ENCODE measurements at regions not wholly inside any gene's neighbourhood (a gene's known extent, or its start where the extent isn't known, plus 50 kb on each side); places are given as distances from the start of the nearest gene placed in this dataset.

DNA sequence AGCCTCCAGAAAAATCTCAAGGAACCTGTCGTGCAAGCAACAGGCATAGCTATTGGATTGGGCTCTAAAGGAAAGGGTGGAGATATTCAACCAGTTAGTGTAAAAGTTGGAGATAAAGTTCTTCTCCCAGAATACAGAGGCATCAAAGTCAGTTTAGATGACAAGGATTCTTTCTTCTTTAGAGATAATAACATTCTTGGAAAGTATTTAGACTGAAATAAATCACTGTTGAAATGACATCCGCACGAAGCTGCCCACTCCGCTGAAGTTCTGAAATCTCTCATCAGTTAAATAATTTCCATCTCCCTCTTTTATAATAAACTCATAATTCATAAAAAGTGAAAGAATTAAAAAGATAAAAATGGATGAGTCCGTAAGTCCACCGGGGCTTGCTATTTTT, 1354.9 kb upstream of the TMEM132C start (continued):
- TF ChIP-seq, protein P1, sequence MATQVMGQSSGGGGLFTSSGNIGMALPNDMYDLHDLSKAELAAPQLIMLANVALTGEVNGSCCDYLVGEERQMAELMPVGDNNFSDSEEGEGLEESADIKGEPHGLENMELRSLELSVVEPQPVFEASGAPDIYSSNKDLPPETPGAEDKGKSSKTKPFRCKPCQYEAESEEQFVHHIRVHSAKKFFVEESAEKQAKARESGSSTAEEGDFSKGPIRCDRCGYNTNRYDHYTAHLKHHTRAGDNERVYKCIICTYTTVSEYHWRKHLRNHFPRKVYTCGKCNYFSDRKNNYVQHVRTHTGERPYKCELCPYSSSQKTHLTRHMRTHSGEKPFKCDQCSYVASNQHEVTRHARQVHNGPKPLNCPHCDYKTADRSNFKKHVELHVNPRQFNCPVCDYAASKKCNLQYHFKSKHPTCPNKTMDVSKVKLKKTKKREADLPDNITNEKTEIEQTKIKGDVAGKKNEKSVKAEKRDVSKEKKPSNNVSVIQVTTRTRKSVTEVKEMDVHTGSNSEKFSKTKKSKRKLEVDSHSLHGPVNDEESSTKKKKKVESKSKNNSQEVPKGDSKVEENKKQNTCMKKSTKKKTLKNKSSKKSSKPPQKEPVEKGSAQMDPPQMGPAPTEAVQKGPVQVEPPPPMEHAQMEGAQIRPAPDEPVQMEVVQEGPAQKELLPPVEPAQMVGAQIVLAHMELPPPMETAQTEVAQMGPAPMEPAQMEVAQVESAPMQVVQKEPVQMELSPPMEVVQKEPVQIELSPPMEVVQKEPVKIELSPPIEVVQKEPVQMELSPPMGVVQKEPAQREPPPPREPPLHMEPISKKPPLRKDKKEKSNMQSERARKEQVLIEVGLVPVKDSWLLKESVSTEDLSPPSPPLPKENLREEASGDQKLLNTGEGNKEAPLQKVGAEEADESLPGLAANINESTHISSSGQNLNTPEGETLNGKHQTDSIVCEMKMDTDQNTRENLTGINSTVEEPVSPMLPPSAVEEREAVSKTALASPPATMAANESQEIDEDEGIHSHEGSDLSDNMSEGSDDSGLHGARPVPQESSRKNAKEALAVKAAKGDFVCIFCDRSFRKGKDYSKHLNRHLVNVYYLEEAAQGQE (IDR thresholded peaks at IDR 0.05; ENCODE audit: unreplicated experiment) = no peak
- no peak for TF ChIP-seq NANOG (IDR thresholded peaks at IDR 0.05; ENCODE audit: borderline replicate concordance)

DNA sequence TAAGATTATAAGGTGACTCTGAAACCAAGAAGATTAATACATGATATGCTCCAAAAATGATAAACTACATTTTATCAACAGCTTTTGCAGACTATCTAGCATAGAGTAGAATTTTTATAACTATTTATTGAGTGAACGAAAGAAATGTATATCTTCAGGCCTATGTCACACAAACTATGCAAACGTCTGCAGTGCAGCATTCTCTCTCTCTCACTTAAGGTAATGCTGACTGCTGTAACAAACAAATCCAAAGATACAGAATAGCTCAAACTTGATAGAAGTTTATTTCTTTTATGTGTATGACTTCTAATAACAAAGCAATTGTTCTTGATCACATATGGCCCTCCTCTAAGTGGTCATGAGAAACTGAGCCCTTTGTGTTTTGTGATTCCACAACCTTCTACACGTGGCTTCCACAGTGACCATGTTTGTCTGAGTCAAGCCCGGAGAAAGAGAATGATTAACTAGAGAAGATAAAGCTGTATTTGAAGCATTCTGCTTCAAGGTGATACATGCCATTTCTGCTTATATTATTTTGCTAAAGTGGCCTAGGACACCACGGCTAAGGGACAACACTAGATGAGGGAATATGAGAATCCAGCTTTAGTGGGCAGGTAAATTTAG, 1352.7 kb upstream of the TMEM132C start:
- no peaks in the 10 kb centered on the region for H3K79me2 ChIP-seq (replicated peaks; ENCODE audit: insufficient read depth)
- ATAC-seq (no peak), DNase-seq (ENCODE audit: low spot score) (no peak)
- no peak overlapping the region for H2AFZ ChIP-seq
- H3K4me2 ChIP-seq = no peak overlapping the region
- H3K9me2 ChIP-seq (ENCODE audit: insufficient read depth) = no peaks in the 10 kb centered on the region
- no peak overlapping the region for H3K4me3 ChIP-seq
- no peaks in the 10 kb centered on the region for H3K27me3 ChIP-seq (ENCODE audit: insufficient read depth)
- Mint-ChIP-seq H3K36me3 (ENCODE audit: low read depth) (peaks cover 18% of the 10 kb centered on the region; the same call in 2 of the 3 replicates), H3K4me3 (no peak overlapping the region), H3K27ac (no peak overlapping the region), H3K4me1 (no peaks in the 10 kb centered on the region), H3K27me3 (ENCODE audit: insufficient read depth, low read depth, poor library complexity) (peaks cover 2% of the 10 kb centered on the region), H3K9me3 (peaks cover 94% of the 10 kb centered on the region)
- H3K36me3 ChIP-seq (ENCODE audit: insufficient read depth) = peaks cover 6% of the 10 kb centered on the region; the same call in 1 of the 2 replicates
- TF ChIP-seq EZH2phosphoT487 (IDR thresholded peaks at IDR 0.05; ENCODE audit: unreplicated experiment) (no peak), POLR2AphosphoS5 (IDR thresholded peaks at IDR 0.05; ENCODE audit: low read depth) (no peak), CREB1 (CRISPR knock-in tag; IDR thresholded peaks at IDR 0.05; ENCODE audit: low read depth) (no peak), JUNB (IDR thresholded peaks at IDR 0.05; ENCODE audit: unreplicated experiment) (no peak), ZNF114 (CRISPR knock-in tag; IDR thresholded peaks at IDR 0.05) (no peak)
- TF ChIP-seq, protein P2, sequence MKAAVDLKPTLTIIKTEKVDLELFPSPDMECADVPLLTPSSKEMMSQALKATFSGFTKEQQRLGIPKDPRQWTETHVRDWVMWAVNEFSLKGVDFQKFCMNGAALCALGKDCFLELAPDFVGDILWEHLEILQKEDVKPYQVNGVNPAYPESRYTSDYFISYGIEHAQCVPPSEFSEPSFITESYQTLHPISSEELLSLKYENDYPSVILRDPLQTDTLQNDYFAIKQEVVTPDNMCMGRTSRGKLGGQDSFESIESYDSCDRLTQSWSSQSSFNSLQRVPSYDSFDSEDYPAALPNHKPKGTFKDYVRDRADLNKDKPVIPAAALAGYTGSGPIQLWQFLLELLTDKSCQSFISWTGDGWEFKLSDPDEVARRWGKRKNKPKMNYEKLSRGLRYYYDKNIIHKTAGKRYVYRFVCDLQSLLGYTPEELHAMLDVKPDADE (IDR thresholded peaks at IDR 0.05) = no peak
- TF ChIP-seq, protein P3, sequence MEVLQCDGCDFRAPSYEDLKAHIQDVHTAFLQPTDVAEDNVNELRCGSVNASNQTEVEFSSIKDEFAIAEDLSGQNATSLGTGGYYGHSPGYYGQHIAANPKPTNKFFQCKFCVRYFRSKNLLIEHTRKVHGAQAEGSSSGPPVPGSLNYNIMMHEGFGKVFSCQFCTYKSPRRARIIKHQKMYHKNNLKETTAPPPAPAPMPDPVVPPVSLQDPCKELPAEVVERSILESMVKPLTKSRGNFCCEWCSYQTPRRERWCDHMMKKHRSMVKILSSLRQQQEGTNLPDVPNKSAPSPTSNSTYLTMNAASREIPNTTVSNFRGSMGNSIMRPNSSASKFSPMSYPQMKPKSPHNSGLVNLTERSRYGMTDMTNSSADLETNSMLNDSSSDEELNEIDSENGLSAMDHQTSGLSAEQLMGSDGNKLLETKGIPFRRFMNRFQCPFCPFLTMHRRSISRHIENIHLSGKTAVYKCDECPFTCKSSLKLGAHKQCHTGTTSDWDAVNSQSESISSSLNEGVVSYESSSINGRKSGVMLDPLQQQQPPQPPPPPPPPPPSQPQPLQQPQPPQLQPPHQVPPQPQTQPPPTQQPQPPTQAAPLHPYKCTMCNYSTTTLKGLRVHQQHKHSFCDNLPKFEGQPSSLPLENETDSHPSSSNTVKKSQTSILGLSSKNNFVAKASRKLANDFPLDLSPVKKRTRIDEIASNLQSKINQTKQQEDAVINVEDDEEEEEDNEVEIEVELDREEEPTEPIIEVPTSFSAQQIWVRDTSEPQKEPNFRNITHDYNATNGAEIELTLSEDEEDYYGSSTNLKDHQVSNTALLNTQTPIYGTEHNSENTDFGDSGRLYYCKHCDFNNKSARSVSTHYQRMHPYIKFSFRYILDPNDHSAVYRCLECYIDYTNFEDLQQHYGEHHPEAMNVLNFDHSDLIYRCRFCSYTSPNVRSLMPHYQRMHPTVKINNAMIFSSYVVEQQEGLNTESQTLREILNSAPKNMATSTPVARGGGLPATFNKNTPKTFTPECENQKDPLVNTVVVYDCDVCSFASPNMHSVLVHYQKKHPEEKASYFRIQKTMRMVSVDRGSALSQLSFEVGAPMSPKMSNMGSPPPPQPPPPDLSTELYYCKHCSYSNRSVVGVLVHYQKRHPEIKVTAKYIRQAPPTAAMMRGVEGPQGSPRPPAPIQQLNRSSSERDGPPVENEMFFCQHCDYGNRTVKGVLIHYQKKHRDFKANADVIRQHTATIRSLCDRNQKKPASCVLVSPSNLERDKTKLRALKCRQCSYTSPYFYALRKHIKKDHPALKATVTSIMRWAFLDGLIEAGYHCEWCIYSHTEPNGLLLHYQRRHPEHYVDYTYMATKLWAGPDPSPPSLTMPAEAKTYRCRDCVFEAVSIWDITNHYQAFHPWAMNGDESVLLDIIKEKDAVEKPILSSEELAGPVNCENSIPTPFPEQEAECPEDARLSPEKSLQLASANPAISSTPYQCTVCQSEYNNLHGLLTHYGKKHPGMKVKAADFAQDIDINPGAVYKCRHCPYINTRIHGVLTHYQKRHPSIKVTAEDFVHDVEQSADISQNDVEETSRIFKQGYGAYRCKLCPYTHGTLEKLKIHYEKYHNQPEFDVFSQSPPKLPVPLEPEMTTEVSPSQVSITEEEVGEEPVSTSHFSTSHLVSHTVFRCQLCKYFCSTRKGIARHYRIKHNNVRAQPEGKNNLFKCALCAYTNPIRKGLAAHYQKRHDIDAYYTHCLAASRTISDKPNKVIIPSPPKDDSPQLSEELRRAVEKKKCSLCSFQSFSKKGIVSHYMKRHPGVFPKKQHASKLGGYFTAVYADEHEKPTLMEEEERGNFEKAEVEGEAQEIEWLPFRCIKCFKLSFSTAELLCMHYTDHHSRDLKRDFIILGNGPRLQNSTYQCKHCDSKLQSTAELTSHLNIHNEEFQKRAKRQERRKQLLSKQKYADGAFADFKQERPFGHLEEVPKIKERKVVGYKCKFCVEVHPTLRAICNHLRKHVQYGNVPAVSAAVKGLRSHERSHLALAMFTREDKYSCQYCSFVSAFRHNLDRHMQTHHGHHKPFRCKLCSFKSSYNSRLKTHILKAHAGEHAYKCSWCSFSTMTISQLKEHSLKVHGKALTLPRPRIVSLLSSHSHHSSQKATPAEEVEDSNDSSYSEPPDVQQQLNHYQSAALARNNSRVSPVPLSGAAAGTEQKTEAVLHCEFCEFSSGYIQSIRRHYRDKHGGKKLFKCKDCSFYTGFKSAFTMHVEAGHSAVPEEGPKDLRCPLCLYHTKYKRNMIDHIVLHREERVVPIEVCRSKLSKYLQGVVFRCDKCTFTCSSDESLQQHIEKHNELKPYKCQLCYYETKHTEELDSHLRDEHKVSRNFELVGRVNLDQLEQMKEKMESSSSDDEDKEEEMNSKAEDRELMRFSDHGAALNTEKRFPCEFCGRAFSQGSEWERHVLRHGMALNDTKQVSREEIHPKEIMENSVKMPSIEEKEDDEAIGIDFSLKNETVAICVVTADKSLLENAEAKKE (CRISPR knock-in tag; IDR thresholded peaks at IDR 0.05) = no peak
- no peaks in the 10 kb centered on the region for H4K20me1 ChIP-seq (replicated peaks; ENCODE audit: insufficient read depth)
- H3F3A ChIP-seq (replicated peaks; ENCODE audit: low read depth) = no peaks in the 10 kb centered on the region
- H3K4me1 ChIP-seq (ENCODE audit: insufficient read depth) = no peaks in the 10 kb centered on the region
- no peak overlapping the region for H3K27ac ChIP-seq (ENCODE audit: low read depth)
